ENCODE measurements at regions not wholly inside any gene's neighbourhood (a gene's known extent, or its start where the extent isn't known, plus 50 kb on each side); places are given as distances from the start of the nearest gene placed in this dataset.

GRCh38 chr12:124142395-124143035 lies 152.4 kb upstream of the RFLNA start:
- 53% methylated on average over 8 of the region's 8 CpGs for WGBS (ENCODE audit: missing lambda C conversion rate)
- TF ChIP-seq TP53 (CRISPR knock-in tag; IDR thresholded peaks at IDR 0.05), result no peak
- TF ChIP-seq POLR2A (IDR thresholded peaks at IDR 0.05; ENCODE audit: low read length), result no peak
- TF ChIP-seq SMC3 (IDR thresholded peaks at IDR 0.05), result no peak
- TF ChIP-seq ZFP36 (IDR thresholded peaks at IDR 0.05; ENCODE audit: borderline replicate concordance, partially characterized antibody), result peak; percentile 98
- TF ChIP-seq EHF (CRISPR knock-in tag; IDR thresholded peaks at IDR 0.05), result no peak
- TF ChIP-seq CHD2 (IDR thresholded peaks at IDR 0.05; ENCODE audit: low read length, partially characterized antibody), result no peak
- Histone ChIP-seq H3K4me1 (no peaks in the 10 kb centered on the region), H3K4me3 (no peak overlapping the region), H3K9me3 (peaks cover 19% of the 10 kb centered on the region), H3K4me2 (no peak overlapping the region), H3K27ac (no peak overlapping the region)
- ChIA-PET CTCF (interaction anchor here (1.5 kb wide), 1 partner anchor 14 kb away, joined by 3 read pairs; no protein-coding TSS in a partner anchor), POLR2A (no interaction called here)
- DNase-seq (ENCODE audit: low read depth in 1 of 2, low spot score in 1 of 2) (no peak), ATAC-seq (no peak), FAIRE-seq (no peak)

GRCh38 chr12:124143726-124144125 lies 151.2 kb upstream of the RFLNA start:
- 71% methylated on average over 5 of the region's 5 CpGs for WGBS (ENCODE audit: missing lambda C conversion rate)
- no peak for ATAC-seq
- no peaks in the 10 kb centered on the region for H3K4me1 ChIP-seq
- H3K27ac ChIP-seq, result no peak overlapping the region
- FAIRE-seq, result no peak
- DNase-seq (ENCODE audit: low read depth in 1 of 2, low spot score in 1 of 2), result no peak
- H3K9me3 ChIP-seq, result peaks cover 19% of the 10 kb centered on the region
- no peak for TF ChIP-seq NFE2L2 (conservative IDR thresholded peaks at IDR 0.05; ENCODE audit: low read length)
- no peak for TF ChIP-seq MYC (IDR thresholded peaks at IDR 0.05; ENCODE audit: borderline replicate concordance, low read length)
- no peak for TF ChIP-seq MAZ (IDR thresholded peaks at IDR 0.05; ENCODE audit: borderline replicate concordance, low read depth, low read length)
- no peak for TF ChIP-seq SREBF2 (IDR thresholded peaks at IDR 0.05)
- no peak for TF ChIP-seq CHD2 (IDR thresholded peaks at IDR 0.05; ENCODE audit: low read length, partially characterized antibody)
- H3K4me3 ChIP-seq, result no peak overlapping the region
- ChIA-PET CTCF (no interaction called here), POLR2A (no interaction called here)
- H3K4me2 ChIP-seq, result no peak overlapping the region

GRCh38 chr12:124144531-124145194 lies 150.2 kb upstream of the RFLNA start:
- Histone ChIP-seq H3K4me3 (no peak overlapping the region), H3K27ac (no peak overlapping the region), H3K4me1 (no peaks in the 10 kb centered on the region), H3K9me3 (peaks cover 19% of the 10 kb centered on the region), H3K4me2 (no peak overlapping the region)
- no peak for TF ChIP-seq NPAS2 (CRISPR knock-in tag; IDR thresholded peaks at IDR 0.05; ENCODE audit: borderline replicate concordance)
- no peak for TF ChIP-seq NR3C1 (IDR thresholded peaks at IDR 0.05)
- TF ChIP-seq POLR2A (IDR thresholded peaks at IDR 0.05; ENCODE audit: low read length), result no peak
- TF ChIP-seq HOXB13 (CRISPR knock-in tag; IDR thresholded peaks at IDR 0.05; ENCODE audit: low read depth), result no peak
- no peak for TF ChIP-seq MAX (IDR thresholded peaks at IDR 0.05)
- TF ChIP-seq USF2 (IDR thresholded peaks at IDR 0.05), result no peak
- no peak for TF ChIP-seq FOSB (CRISPR knock-in tag; IDR thresholded peaks at IDR 0.05)
- no peak for TF ChIP-seq POLR2AphosphoS2 (conservative IDR thresholded peaks at IDR 0.05; ENCODE audit: low read length)
- no peak for TF ChIP-seq FOXS1 (CRISPR knock-in tag; IDR thresholded peaks at IDR 0.05)
- TF ChIP-seq KDM1A (IDR thresholded peaks at IDR 0.05; ENCODE audit: low read depth), result no peak
- no peak for TF ChIP-seq CHD2 (IDR thresholded peaks at IDR 0.05; ENCODE audit: low read length, partially characterized antibody)
- no peak for TF ChIP-seq REST (IDR thresholded peaks at IDR 0.05)
- TF ChIP-seq E2F6 (IDR thresholded peaks at IDR 0.05; ENCODE audit: borderline replicate concordance, low read depth), result no peak
- TF ChIP-seq RAD21 (conservative IDR thresholded peaks at IDR 0.05 in 1 of 2, IDR thresholded peaks at IDR 0.05 in 1 of 2), result no peak
- TF ChIP-seq PHF8 (IDR thresholded peaks at IDR 0.05; ENCODE audit: borderline replicate concordance, low read depth), result no peak
- TF ChIP-seq HDAC2 (IDR thresholded peaks at IDR 0.05), result no peak
- TF ChIP-seq KDM5A (IDR thresholded peaks at IDR 0.05), result no peak
- TF ChIP-seq RFX5 (IDR thresholded peaks at IDR 0.05), result no peak
- ATAC-seq, result no peak
- ChIA-PET CTCF (no interaction called here), POLR2A (no interaction called here)
- WGBS (ENCODE audit: missing lambda C conversion rate), result 69% methylated on average over 9 of the region's 9 CpGs
- no peak for DNase-seq (ENCODE audit: low read depth in 1 of 2, low spot score in 1 of 2)
- no peak for FAIRE-seq
